GM04503 (cell line): ENCODE measurements at regions not wholly inside any gene's neighbourhood (a gene's known extent, or its start where the extent isn't known, plus 50 kb on each side); places are given as distances from the start of the nearest gene placed in this dataset.
"Not testable (repeated sequence)": the region's sequence is repeated elsewhere in the genome, so short reads cannot be mapped to it uniquely, and the experiment has no call there.

Source experiments
- DNase-seq: peaks from one replicate; pipeline ENCODE4 v3.0.0-alpha.2; 2012; ENCODE audit warnings: low read depth

DNA sequence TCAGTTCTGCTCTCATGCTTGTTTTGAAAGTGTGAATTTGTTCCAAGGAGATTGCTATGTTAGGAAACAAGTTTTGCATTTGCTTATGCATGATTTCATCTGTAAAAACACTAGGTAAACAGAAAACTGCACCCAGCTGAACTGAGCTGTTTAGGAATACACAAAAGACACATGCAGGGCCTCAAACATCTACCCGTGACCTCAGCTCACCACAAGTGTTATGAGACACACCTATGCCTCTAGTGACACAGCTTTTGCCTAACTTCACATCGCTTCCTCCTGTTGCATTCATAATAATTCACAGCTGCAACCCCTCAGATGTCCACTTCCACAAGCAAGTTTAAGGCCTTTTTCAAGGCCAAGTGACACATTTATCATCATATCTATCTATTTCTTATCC, 98.0 kb upstream of the SLC24A3 start:
- no peak for DNase-seq

- no peak for DNase-seq
Observed at GRCh38 chr20:19115581-19115980, 96.9 kb upstream of the SLC24A3 start.

DNA sequence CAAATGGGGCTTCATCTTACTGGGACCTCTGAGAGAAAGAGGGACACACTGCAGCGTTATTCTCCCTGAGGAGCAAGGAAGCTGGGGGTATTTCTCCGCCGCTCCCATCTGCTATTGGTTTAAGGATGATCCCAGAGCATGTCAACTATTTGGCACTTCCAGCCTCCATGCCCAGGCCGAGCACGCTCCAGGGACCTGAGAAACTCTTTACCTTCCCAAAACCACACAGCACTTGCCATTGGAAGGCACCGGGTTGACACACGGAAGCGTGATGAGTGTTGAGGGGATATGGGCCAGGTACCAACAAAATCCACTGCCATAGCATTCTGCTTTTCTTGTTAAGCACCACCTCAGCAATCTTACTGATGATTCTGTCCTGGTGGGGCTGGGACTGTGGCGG, 92.4 kb upstream of the SLC24A3 start:
- DNase-seq, result no peak

DNA sequence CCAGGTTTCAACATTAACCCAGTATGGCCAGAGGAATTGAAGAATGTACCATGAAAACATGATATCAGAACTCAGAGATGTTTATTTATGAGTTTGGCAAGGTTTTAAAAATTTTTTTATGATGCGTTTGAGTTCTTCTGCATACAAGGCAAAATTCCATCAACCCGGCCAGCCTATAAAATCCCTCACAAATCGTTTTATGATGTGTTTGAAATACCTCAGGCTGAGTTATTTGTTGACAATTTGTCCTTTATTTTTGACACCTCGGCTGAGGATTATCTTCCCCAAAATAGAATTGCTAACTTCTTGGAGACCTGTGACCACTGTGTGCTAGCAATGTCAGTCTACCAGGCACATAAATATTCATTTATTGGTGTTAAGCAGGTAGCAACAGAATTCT, 91.9 kb upstream of the SLC24A3 start:
- peak; percentile 3 for DNase-seq

DNA sequence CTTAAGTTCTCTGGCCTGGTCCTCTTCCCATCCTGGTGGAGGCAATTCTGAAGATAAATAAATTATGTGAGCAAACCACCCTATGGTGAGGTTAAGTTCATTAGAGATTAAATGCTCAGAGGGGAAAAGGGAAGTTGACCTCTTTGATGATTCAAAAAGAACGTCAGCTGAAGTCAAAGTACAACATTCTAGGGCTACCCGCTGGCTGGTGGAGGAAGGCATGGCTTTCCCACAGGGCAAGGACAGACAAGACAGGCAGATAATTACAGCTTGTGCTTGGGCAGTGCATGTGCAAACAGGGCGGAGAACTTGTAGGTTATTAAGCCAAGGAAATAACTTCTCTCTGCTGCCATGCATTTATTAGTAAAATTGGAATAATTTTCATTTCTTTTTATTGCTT, 91.0 kb upstream of the SLC24A3 start:
- no peak for DNase-seq

- no peak for DNase-seq
Observed at GRCh38 chr20:19121916-19122315, 90.5 kb upstream of the SLC24A3 start.

GRCh38 chr20:19122395-19122794, 90.0 kb upstream of the SLC24A3 start:
- DNase-seq, result no peak

DNA sequence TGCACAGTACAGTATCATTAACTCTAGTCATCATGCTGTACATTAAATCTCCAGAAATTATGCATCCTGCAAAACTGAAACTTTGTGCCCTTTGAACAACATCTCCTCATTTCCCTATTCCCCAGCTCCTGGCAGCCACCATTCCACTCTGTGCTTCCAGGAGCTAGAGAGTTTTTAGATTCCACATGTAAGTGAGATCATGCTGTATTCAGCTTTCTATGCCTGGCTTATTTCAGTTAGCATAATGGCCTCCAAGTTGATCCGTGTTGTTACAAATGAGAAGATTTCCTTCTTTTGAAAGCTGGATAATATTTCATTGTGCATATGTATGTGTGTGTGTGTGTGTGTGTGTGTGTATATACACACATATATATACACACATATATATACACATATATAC, 86.9 kb upstream of the SLC24A3 start:
- no peak for DNase-seq

GRCh38 chr20:19129306-19129705, 83.1 kb upstream of the SLC24A3 start:
- DNase-seq, result no peak

DNA sequence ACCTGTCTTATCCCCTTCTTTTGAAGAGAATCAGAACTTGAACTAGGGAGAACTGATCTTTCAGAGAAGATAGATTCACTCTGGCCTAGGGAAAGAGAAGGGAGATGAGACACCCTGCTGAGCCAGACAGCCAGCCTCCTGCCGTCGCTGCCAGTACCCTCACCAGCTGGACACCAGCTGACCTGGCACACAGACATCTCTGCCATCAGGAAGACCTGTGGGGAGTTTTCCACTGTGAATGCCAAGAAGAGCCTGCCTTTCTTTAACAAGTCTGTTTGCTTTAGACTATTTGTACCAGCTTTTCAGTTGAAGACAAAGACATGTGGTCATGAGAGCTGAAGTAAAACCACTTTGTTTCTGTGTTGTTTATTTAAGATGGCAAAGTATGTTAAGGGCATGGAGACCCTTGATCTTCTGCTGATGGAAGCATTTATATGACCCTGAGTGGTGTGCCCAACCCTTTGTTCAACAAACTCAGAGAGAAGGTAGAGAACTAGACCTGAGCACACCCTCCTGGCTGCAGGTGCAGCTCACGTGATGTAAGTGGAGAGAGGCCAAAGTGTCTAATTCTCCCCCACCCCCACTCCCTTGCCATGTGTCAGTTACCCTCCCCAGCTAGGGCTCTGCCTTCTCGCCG, 82.3 kb upstream of the SLC24A3 start:
- DNase-seq, result no peak

DNA sequence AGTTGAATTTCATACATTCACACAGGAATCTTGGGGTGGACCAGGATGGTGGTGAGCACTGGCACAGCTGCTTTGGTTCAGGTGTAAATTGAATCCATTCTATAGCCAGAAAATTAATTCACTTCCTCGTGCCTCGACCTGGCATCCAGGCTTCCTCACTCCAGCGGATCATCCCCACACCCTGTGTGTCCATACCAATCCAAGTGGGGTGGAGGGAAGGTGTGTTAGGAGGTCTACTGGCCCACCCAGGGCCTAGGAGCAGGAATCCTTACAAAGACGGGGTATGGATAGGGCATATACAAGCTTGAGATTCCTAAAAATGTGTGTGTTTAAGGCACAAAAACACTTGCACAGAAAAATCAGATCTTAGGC, 81.8 kb upstream of the SLC24A3 start:
- DNase-seq, result no peak

GRCh38 chr20:19137641-19138040, 74.8 kb upstream of the SLC24A3 start:
- DNase-seq, result no peak

DNA sequence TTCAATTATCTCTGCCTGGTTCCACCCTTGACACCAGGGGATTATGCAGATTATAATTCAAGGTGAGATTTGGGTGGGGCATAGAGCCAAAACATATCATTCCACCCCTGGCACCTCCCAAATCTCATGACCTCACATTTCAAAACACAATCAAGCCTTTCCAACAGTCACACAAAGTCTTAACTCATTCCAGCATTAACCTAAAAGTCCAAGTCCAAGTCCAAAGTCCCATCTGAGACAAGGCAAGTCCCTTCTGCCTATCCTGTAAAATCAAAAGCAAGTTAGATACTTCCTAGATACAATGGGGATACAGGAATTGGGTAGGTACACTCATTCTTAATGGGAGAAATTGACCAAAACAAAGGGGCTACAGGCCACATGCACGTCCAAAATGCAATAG, 73.7 kb upstream of the SLC24A3 start:
- DNase-seq, result no peak

GRCh38 chr20:19139584-19139983, 72.9 kb upstream of the SLC24A3 start:
- not testable (repeated sequence) for DNase-seq

- no peak for DNase-seq
Observed at GRCh38 chr20:19141998-19142397, 70.4 kb upstream of the SLC24A3 start.

- no peak for DNase-seq
Observed at GRCh38 chr20:19143890-19144289, 68.6 kb upstream of the SLC24A3 start.

- no peak for DNase-seq
Observed at GRCh38 chr20:19161336-19161735, 51.1 kb upstream of the SLC24A3 start.
